HepG2 (cell line): ENCODE measurements at regions not wholly inside any gene's neighbourhood (a gene's known extent, or its start where the extent isn't known, plus 50 kb on each side); places are given as distances from the start of the nearest gene placed in this dataset.

Experiments
- ATAC-seq: fragments of 200-7000 bp; cut with Tn5 transposase; 3 replicates; pipeline ENCODE4 v1.9.1; 2020; ENCODE audit warnings: mild to moderate bottlenecking, moderate library complexity
- BruUV-seq: library from RNA; stranded (reverse); fragments of 400-500 nt; replicated peaks from 2 replicates; lab custom pipeline; 2021; lab: Mats Ljungman, UMichigan
- CTCF ChIA-PET: fragments of 300-600 bp; formaldehyde crosslinking; extraction: SDS; loops from one replicate; lab custom pipeline; 2021; ENCODE audit warnings: low total read pairs, inconsistent platforms, low intra/inter-chr PET ratio; lab: Yijun Ruan, JAX
- POLR2A ChIA-PET: fragments of 350-600 bp; sonication (Branson Sonifier 250); formaldehyde crosslinking; loops from one replicate; lab custom pipeline; 2020; ENCODE audit warnings: antibody characterized with exemption, inconsistent platforms; lab: Yijun Ruan, JAX
- DNase-seq: peaks from one replicate; pipeline ENCODE4 v3.0.0-alpha.2; 2015; ENCODE audit warnings: low spot score
- FAIRE-seq: peaks from 3 replicates; lab custom pipeline; 2011; peaks lifted over from hg19 to GRCh38; lab: Jason Lieb, UNC
- H2AFZ ChIP-seq: one replicate; pipeline ENCODE4 v1.6.1; 2011; ENCODE audit warnings: low read length, inconsistent platforms
- H3K27ac ChIP-seq: fragments of 300-600 bp; 3 replicates; pipeline ENCODE4 v1.8.0; 2011; ENCODE audit warnings: mixed run types, mild to moderate bottlenecking, mixed read lengths, low read length, inconsistent platforms; ENCODE audit not compliant: insufficient read depth; ENCODE audit errors: extremely low read length
- H3K27me3 ChIP-seq, 2 experiments: fragments of 200-600 bp in 1 of 2; 2 replicates in 1 of 2; 3 replicates in 1 of 2; pipeline versions ENCODE4 v1.6.0 to v1.8.0; 2011; ENCODE audit warnings: low read length in 2 of 2, mild to moderate bottlenecking in 2 of 2, moderate library complexity in 2 of 2, inconsistent platforms in 1 of 2; ENCODE audit not compliant: insufficient read depth in 2 of 2, control insufficient read depth in 1 of 2
- H3K36me3 ChIP-seq, 2 experiments: fragments of 200-600 bp in 1 of 2; replicated peaks in 1 of 2; 2 replicates in 1 of 2; 3 replicates in 1 of 2; pipeline versions ENCODE4 v1.5.1 to v1.8.0; 2011; ENCODE audit warnings: low read length in 2 of 2, inconsistent platforms in 1 of 2; ENCODE audit not compliant: insufficient read depth in 2 of 2, control insufficient read depth in 1 of 2
- H3K4me1 ChIP-seq: 2 replicates; pipeline ENCODE4 v1.5.1; 2012; ENCODE audit warnings: low read length, inconsistent platforms; ENCODE audit not compliant: insufficient read depth
- H3K4me2 ChIP-seq: 2 replicates; pipeline ENCODE4 v1.6.0; 2011; ENCODE audit warnings: low read depth, low read length, inconsistent platforms
- H3K4me3 ChIP-seq, 3 experiments: fragments of 200-600 bp in 1 of 3; sonication (generic), shearing (Covaris generic) in 1 of 3; replicated peaks in 1 of 3; 2 replicates each; pipeline ENCODE4 v1.5.1; 2011 to 2016; ENCODE audit warnings: low read length in 3 of 3, inconsistent platforms in 2 of 3, low read depth in 2 of 3, mild to moderate bottlenecking in 2 of 3, control low read depth in 1 of 3, mixed read lengths in 1 of 3; ENCODE audit not compliant: insufficient read depth in 1 of 3
- H3K79me2 ChIP-seq: one replicate; pipeline ENCODE4 v1.6.1; 2011; ENCODE audit warnings: low read length, inconsistent platforms; ENCODE audit not compliant: insufficient read depth
- H3K9ac ChIP-seq: 2 replicates; pipeline ENCODE4 v1.6.0; 2011; ENCODE audit warnings: mild to moderate bottlenecking, low read depth, low read length, inconsistent platforms; ENCODE audit not compliant: insufficient read depth
- H3K9me3 ChIP-seq: 2 replicates; pipeline ENCODE4 v1.5.1; 2012; ENCODE audit warnings: mild to moderate bottlenecking, low read length
- H4K20me1 ChIP-seq: 2 replicates; pipeline ENCODE4 v1.6.0; 2011; ENCODE audit warnings: inconsistent platforms, mild to moderate bottlenecking, low read length, moderate library complexity; ENCODE audit not compliant: insufficient read depth
- CENPX ChIP-seq: sonication (generic); formaldehyde crosslinking; IDR thresholded peaks from 2 replicates; pipeline ENCODE4 v1.9.0; 2021; ENCODE audit warnings: mild to moderate bottlenecking, missing genetic modification reagents, moderate library complexity
- KLF16 ChIP-seq, 2 experiments: sonication (generic) in 1 of 2; formaldehyde crosslinking in 1 of 2; IDR thresholded peaks; 2 replicates each; pipeline versions ENCODE4 v1.6.1 to v1.8.0; 2016 to 2023; ENCODE audit warnings: missing genetic modification reagents in 2 of 2, missing compliant biosample characterization in 1 of 2
- TERF1 ChIP-seq: sonication (generic); formaldehyde crosslinking; IDR thresholded peaks from 2 replicates; pipeline ENCODE4 v1.8.0; 2022; ENCODE audit warnings: mild to moderate bottlenecking, missing genetic modification reagents, moderate library complexity
- ZNF468 ChIP-seq: sonication (generic); formaldehyde crosslinking; IDR thresholded peaks from 2 replicates; pipeline ENCODE4 v1.8.0; 2022; ENCODE audit warnings: mild to moderate bottlenecking, moderate library complexity, missing genetic modification reagents
- WGBS: methylation state at CpG from one replicate; pipeline ENCODE4 v1.1.6; 2017; ENCODE audit warnings: low lambda C conversion rate; 5-methylcytosine and 5-hydroxymethylcytosine counted together
- in situ Hi-C: cut with HindIII; loops from 2 replicates; pipeline ENCODE4 v1.10.0; 2017; ENCODE audit warnings: low pct_unique_long_range_greater_than_20kb; ENCODE audit not compliant: extremely low pct_ligation_motif_present
- intact Hi-C: fragments of 100-400 bp; cut with micrococcal nuclease; formaldehyde crosslinking; loops from one replicate; pipeline ENCODE4 v1.10.0; 2022; ENCODE audit not compliant: unreplicated experiment
- TF ChIP-seq, protein P1 (sequence below): fragments of 450-650 bp; IDR thresholded peaks from 2 replicates; pipeline ENCODE4 v1.6.1; 2017
- TF ChIP-seq, protein P2 (sequence below): sonication (generic); formaldehyde crosslinking; IDR thresholded peaks from 2 replicates; pipeline ENCODE4 v1.4.0; 2020; ENCODE audit warnings: low read depth, missing genetic modification reagents

DNA sequence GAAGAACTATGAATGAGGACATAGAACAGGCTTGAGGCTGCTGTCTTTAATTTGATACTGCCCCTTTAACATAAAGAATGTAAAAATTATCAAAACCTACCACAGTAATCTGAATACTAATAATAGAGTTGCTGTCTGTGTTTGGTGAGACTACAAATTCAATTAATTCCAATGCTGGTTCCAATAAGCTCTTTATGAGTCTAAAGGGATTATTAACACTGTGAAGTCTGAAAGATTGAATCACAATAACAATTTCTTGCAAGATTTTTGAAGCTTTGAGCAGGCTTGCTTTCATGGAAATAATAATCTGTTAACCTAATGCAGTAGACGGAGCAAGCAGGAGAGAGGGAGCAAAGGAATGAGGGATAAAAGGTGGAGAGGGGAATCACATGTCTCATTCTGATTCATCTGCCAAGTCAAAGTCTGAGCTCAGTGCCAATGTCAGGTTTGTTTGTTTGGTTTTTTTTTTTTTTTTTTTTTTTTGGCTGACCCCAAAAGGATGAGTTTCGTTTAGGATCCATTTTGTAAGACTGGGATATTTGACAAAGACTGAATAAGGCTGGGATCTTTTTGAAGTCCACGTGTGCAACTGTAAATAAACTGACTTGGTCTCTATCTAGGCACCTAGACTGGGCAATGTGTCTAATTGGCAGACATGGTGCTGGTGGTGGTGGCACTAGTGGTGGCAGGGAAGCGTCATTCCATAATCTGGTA is 211.6 kb downstream of the RNF144B start (continued):
- TF ChIP-seq, protein P1, sequence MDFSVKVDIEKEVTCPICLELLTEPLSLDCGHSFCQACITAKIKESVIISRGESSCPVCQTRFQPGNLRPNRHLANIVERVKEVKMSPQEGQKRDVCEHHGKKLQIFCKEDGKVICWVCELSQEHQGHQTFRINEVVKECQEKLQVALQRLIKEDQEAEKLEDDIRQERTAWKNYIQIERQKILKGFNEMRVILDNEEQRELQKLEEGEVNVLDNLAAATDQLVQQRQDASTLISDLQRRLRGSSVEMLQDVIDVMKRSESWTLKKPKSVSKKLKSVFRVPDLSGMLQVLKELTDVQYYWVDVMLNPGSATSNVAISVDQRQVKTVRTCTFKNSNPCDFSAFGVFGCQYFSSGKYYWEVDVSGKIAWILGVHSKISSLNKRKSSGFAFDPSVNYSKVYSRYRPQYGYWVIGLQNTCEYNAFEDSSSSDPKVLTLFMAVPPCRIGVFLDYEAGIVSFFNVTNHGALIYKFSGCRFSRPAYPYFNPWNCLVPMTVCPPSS = no peak
- TF ChIP-seq TERF1 (CRISPR knock-in tag) (no peak), ZNF468 (CRISPR knock-in tag) (no peak)
- TF ChIP-seq, protein P2, sequence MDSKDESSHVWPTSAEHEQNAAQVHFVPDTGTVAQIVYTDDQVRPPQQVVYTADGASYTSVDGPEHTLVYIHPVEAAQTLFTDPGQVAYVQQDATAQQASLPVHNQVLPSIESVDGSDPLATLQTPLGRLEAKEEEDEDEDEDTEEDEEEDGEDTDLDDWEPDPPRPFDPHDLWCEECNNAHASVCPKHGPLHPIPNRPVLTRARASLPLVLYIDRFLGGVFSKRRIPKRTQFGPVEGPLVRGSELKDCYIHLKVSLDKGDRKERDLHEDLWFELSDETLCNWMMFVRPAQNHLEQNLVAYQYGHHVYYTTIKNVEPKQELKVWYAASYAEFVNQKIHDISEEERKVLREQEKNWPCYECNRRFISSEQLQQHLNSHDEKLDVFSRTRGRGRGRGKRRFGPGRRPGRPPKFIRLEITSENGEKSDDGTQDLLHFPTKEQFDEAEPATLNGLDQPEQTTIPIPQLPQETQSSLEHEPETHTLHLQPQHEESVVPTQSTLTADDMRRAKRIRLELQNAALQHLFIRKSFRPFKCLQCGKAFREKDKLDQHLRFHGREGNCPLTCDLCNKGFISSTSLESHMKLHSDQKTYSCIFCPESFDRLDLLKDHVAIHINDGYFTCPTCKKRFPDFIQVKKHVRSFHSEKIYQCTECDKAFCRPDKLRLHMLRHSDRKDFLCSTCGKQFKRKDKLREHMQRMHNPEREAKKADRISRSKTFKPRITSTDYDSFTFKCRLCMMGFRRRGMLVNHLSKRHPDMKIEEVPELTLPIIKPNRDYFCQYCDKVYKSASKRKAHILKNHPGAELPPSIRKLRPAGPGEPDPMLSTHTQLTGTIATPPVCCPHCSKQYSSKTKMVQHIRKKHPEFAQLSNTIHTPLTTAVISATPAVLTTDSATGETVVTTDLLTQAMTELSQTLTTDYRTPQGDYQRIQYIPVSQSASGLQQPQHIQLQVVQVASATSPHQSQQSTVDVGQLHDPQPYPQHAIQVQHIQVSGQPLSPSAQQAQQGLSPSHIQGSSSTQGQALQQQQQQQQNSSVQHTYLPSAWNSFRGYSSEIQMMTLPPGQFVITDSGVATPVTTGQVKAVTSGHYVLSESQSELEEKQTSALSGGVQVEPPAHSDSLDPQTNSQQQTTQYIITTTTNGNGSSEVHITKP (CRISPR knock-in tag) = no peak

DNA sequence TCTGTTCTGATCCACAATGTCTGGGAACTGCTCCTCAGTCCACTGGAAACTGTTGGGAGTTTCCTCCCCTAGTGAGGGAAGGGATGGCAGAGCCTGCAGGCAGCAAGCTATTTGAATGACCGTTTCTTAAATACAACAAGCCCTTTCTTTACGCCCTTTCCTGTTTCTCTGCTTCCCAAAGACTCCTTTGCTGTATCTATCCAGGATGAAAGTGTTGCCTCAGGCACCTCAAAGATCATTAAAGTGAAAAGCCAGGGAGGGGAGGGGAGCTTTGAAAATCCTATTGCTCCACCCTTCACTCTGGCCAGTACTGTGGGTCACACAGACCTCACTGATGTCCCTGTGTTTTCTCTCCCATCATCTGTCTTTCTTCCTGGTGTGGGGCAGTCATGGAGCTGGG is 213.1 kb downstream of the RNF144B start:
- in situ Hi-C loops = no loop called here
- BruUV-seq = no TSS peak
- no peak overlapping the region for H3K27ac ChIP-seq
- ChIA-PET CTCF (no interaction called here), POLR2A (no interaction called here)
- no peaks in the 10 kb centered on the region for H3K4me1 ChIP-seq
- H3K27me3 ChIP-seq = no peaks in the 10 kb centered on the region
- H3K4me3 ChIP-seq = no peak overlapping the region
- H3K4me2 ChIP-seq = no peak overlapping the region
- no peaks in the 10 kb centered on the region for H3K79me2 ChIP-seq
- H2AFZ ChIP-seq = no peak overlapping the region
- no peak for DNase-seq
- intact Hi-C loops = no loop called here
- ATAC-seq = no peak
- no peak for FAIRE-seq
- no peaks in the 10 kb centered on the region for H3K36me3 ChIP-seq
- H3K9ac ChIP-seq = no peak overlapping the region
- H3K9me3 ChIP-seq = no peaks in the 10 kb centered on the region
- WGBS = 0% methylated on average over 2 of the region's 2 CpGs
- TF ChIP-seq KLF16 (CRISPR knock-in tag; IDR thresholded peaks at IDR 0.05) (no peak), CENPX (no peak)
- H4K20me1 ChIP-seq = no peaks in the 10 kb centered on the region
